ENCODE measurements at regions not wholly inside any gene's neighbourhood (a gene's known extent, or its start where the extent isn't known, plus 50 kb on each side); places are given as distances from the start of the nearest gene placed in this dataset.
"Not testable (repeated sequence)": the region's sequence is repeated elsewhere in the genome, so short reads cannot be mapped to it uniquely, and the experiment has no call there.

- not testable (repeated sequence) for DNase-seq (ENCODE audit: low spot score)
These were observed 171.3 kb downstream of the SPIN4 start for GRCh38 chrX:63179852-63180251.

DNA sequence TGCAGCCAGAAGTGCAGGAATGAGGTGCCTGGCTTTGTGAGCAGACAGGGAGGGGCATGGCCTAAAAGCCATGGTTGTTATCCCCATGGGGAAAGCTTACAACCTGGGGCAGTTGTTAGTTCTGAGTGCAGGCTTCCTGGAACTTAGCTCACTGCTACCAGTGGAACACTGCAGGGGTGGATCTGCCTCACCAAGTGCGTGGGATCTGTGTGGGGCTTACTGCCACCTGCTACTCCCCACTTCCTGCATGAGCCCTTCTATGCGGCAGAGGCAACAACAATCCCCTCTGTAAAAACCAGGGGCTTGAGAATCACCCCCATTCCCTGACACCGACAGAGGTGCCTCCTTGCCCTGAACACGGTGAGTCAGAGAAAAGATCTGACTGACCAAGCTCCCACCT, 174.6 kb downstream of the SPIN4 start:
- not testable (repeated sequence) for DNase-seq (ENCODE audit: low spot score)

DNA sequence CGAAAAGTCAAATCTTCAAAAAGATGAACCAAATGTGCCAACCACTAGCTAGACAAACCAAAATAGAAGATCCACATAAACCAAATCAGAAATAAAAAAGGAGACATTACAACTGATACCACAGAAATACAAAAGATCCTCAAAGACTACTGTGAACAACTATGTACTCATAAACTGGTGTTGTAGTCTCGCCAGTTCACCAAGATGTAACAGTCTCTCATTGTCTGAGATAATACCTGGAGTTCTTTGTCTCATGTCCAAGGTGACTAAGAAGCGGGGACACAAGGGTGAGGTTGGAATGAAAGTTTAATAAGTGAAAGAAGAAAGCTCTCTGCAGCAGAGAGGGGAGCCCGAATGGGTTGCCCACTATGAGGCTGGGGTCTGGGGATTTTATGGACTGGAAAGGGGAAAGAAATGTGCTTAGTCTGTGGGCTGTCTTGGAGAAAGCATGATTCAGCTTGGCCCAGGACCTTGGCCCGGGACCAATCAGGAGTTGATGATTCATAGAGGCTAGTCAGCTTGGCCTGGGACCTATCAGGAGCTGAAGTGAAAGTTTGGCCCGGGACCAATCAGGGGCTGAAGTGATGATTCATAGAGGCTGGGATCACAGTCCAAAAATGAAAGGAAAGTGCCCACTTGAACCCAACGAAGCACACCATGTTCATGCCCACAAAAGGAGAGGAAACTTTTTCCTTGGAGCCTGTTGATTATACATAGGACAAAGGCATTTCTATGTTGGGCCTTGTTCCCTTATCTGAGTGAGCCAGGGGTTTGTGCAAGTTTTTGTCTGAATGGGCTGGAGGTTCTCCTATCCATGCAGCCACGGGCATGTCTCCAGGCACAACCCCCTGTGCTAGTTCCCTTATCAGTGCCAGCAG, 177.1 kb downstream of the SPIN4 start:
- DNase-seq (ENCODE audit: low spot score) = not testable (repeated sequence)

- DNase-seq (ENCODE audit: low spot score) = not testable (repeated sequence)
These were observed 181.7 kb downstream of the SPIN4 start for GRCh38 chrX:63169416-63169815.

- not testable (repeated sequence) for DNase-seq (ENCODE audit: low spot score)
These were observed 182.2 kb downstream of the SPIN4 start for GRCh38 chrX:63168949-63169348.

GRCh38 chrX:63167002-63167401, 184.1 kb downstream of the SPIN4 start:
- DNase-seq (ENCODE audit: low spot score) = not testable (repeated sequence)

GRCh38 chrX:63160994-63161393, 190.1 kb downstream of the SPIN4 start:
- DNase-seq (ENCODE audit: low spot score) = not testable (repeated sequence)

DNA sequence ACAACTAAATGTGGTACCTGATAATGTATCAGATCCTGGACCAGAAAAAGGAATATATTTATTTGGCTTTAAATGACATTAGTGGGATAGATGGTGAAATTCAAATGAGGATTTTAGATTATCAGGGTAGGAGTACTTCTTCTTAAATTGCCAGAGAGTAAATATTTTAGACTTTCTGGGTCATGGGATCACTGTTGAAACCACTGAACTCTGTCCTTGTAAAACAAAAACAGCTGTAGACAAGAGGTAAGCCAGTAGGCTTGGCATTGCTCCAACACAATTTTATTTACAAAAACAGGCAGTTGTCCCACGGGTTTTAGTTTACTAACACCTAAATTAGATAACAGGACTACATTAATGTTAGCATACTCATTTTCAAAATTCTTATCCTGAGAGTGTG, 190.8 kb downstream of the SPIN4 start:
- not testable (repeated sequence) for DNase-seq (ENCODE audit: low spot score)

DNA sequence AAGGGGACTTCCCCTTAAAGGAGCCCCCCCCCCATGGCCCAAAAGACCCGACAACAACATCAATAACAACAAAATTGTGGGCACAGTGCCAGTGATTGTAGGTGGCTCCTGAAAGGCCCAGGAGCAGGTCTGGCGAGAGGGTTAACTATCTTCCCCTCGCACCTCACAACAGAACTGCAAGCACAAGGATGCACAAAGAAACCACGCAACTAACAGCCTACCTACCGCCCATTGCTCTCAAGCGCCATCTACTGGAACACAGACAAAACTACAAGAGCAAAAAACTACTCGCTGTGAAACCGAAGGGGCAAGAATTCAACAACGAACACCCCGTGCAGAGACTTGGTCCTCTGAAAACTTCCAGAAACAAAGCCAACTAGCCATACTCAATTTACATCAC, 205.6 kb downstream of the SPIN4 start:
- DNase-seq (ENCODE audit: low spot score) = not testable (repeated sequence)

DNA sequence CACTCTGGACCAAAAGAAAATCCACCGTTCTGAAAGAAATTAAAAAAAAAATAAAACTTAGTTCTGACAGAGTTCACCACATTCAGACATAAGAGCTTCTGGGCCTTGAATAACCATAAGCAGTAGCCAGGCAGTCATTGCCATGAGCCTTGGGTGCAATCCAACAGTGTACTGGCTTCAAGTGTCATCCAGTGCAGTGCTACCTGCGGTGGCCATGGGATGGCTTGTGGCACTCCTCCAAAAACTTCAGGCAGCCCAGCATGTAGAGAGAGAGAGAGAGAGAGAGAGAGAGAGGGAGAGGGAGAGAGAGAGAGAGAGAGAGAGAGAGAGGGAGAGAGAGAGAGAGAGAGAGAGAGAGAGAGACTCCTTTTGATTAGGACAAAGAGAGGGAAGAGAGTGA, 208.5 kb downstream of the SPIN4 start:
- DNase-seq (ENCODE audit: low spot score) = not testable (repeated sequence)

DNA sequence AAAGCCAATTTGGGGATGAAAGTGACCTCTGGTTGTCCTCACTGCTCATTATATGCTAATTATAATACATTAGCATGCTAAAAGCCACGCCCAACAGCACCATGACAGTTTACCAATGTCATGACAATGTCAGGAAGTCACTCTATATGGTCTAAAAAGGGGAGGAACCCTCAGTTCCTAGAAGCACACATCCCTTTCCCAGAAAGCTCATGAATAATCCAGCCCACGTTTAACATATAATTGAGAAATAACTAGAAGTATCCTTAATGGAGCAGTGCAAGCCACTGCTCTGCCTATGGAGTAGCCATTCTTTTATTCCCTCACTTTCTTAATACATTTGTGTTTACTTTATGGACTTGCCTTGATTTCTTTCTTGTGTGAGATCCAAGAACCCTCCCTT, 215.3 kb downstream of the SPIN4 start:
- DNase-seq (ENCODE audit: low spot score) = not testable (repeated sequence)

GRCh38 chrX:63128509-63128908, 222.6 kb downstream of the SPIN4 start:
- DNase-seq (ENCODE audit: low spot score) = no peak

DNA sequence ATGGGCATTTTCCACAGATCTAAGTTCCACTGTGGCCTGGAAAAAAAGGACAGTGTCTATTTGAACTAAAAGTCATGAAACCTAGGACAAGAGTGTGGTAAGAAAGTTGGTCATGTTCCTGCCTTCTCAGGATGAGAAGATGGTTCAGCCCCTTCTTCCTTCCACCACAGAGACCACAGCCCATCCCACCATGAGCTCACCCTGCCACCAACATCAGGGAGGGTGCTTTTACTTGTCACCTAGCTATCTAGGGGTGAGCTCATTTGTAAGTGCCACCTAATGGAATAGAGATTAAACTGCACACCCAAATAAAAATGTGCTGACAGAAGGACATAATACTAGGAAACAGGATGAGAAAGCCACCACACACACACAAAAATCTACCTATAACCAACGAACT, 235.9 kb downstream of the SPIN4 start:
- DNase-seq (ENCODE audit: low spot score) = no peak

- no peak for DNase-seq (ENCODE audit: low spot score)
These were observed 249.1 kb downstream of the SPIN4 start for GRCh38 chrX:63101879-63102620.

GRCh38 chrX:63058204-63058603, 292.9 kb downstream of the SPIN4 start:
- no peak for DNase-seq (ENCODE audit: low spot score)

DNA sequence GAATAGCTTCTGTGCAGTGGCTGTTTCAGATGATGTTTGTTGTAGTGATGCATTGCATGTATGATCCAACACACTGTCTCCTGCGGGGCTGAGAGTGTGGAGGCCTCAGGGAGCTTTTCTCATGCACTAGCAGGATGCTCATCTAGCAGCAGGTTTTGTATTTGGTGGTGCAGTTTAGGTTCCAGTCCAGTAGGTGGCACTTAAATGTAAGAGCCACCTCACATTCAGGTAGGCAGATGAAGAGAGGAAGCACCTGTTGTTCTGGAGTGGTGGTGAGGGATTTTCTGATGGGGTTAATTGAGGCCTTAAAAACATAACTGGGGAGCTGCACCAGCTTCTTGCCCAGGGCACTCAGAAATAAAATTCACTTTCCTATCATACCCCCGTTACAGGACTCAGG, 300.9 kb downstream of the SPIN4 start:
- no peak for DNase-seq (ENCODE audit: low spot score)

- no peak for DNase-seq (ENCODE audit: low spot score)
These were observed 318.3 kb downstream of the SPIN4 start for GRCh38 chrX:63032811-63033210.

- no peak for DNase-seq (ENCODE audit: low spot score)
These were observed 337.6 kb downstream of the SPIN4 start for GRCh38 chrX:63013549-63013948.

- DNase-seq (ENCODE audit: low spot score) = no peak
These were observed 338.6 kb downstream of the SPIN4 start for GRCh38 chrX:63012574-63012973.

GRCh38 chrX:63000196-63000595, 350.9 kb downstream of the SPIN4 start:
- DNase-seq (ENCODE audit: low spot score) = not testable (repeated sequence)

Data from kidney capillary endothelial cell (primary cell).